IPS-18a (cell line): ENCODE measurements at regions not wholly inside any gene's neighbourhood (a gene's known extent, or its start where the extent isn't known, plus 50 kb on each side); places are given as distances from the start of the nearest gene placed in this dataset.

Experiments
- H3K27ac ChIP-seq: one replicate; pipeline ENCODE4 v1.5.1; 2013; ENCODE audit warnings: low read length
- H3K27me3 ChIP-seq: one replicate; pipeline ENCODE4 v1.6.1; 2013; ENCODE audit warnings: mild to moderate bottlenecking, low read length; ENCODE audit not compliant: control insufficient read depth, insufficient read depth
- H3K36me3 ChIP-seq: one replicate; pipeline ENCODE4 v1.6.1; 2013; ENCODE audit warnings: low read depth, low read length; ENCODE audit not compliant: control insufficient read depth
- H3K4me1 ChIP-seq: one replicate; pipeline ENCODE4 v1.6.1; 2013; ENCODE audit warnings: low read depth, low read length; ENCODE audit not compliant: control insufficient read depth
- H3K4me3 ChIP-seq: one replicate; pipeline ENCODE4 v1.5.1; 2013; ENCODE audit warnings: low read length
- H3K9ac ChIP-seq: one replicate; pipeline ENCODE4 v1.6.1; 2013; ENCODE audit warnings: mild to moderate bottlenecking, low read length, moderate library complexity
- H3K9me3 ChIP-seq: one replicate; pipeline ENCODE4 v1.6.1; 2013; ENCODE audit warnings: low read depth, low read length; ENCODE audit not compliant: control insufficient read depth

DNA sequence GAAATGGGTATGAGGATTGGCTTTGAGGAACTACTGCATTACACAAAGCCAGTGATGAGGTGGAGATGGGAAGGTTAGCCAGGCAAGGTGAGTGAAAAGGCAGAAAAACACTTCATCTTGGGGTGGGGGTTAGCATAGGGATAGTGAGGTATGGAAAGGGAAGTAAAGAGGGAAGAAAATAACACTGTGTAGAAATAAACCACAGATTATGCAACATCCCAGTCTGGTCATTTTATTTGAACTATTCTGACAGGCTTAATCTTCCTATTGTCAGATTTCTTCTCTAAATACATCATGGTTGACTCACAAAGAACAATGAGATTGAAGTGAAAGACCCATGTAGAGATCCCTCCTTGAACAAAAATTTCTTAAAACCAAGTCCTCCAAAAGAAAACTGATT is 640.2 kb downstream of the PTPRC start:
- Histone ChIP-seq H3K36me3 (no peaks in the 10 kb centered on the region), H3K4me3 (no peak overlapping the region), H3K9ac (no peak overlapping the region), H3K9me3 (no peaks in the 10 kb centered on the region), H3K27me3 (no peaks in the 10 kb centered on the region), H3K4me1 (no peaks in the 10 kb centered on the region), H3K27ac (no peak overlapping the region)

DNA sequence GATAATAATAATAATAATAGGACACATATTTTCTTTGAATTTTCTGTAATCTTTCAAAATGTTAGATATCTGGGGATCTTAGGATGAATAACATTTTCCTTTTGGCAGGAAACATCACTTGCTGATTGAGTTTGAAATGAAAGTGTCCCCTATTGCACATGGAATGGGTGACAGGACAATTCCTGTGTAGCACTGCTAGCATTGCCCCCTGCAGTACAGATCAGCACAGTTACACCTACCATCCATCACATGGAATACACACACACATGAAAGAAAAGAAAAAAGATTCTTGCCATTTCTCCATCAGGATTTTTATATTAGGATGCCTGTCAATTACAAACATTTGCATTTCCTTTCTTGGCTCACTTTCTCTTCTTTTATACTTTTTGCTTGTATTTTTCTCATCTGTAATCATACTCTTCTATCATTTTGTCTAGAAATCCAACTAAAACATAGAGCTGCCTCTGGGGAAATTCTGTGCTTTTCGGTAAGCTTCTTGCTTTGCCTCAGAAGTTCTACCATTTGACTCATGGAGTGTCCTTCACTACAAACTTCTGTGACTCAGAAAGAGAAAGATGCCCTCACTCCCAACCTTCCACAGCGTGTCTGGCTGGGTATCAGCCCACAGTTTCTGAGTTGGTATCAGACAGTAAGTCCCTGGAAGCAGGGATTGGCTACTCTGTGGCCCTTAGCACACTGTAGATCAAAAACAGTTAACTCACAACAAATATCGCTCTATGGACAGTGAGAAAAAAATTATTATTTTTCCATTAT is 641.2 kb downstream of the PTPRC start:
- H3K27me3 ChIP-seq, result no peaks in the 10 kb centered on the region
- H3K9me3 ChIP-seq, result no peaks in the 10 kb centered on the region
- no peak overlapping the region for H3K27ac ChIP-seq
- no peaks in the 10 kb centered on the region for H3K36me3 ChIP-seq
- H3K4me1 ChIP-seq, result no peaks in the 10 kb centered on the region
- no peak overlapping the region for H3K9ac ChIP-seq
- H3K4me3 ChIP-seq, result no peak overlapping the region

DNA sequence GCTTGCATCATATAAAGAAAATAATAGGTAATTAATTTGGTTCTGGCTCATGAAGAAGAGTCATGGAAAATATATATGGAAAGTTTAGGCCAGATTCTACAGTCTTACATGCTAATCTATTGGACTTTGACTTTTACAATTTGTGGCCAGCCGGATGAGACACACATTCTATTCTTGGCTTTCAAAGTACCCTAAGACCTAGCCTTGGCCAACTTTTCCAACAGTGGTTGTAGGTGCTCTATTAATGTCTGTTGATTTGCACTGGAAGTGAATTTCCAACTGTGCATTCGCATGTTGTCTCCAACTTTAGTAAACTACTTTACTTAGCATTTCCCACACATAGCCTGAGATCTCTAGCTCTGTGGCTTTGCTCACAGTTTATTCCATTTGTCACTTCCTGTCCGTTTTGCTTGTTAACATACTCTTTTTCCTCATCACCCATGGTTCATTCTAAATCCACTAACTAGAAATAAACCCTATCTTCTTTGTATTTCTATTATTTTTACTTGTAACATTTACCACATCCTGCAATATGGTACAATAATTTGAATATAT is 644.0 kb downstream of the PTPRC start:
- no peak overlapping the region for H3K9ac ChIP-seq
- H3K36me3 ChIP-seq, result no peaks in the 10 kb centered on the region

GRCh38 chr1:199283794-199284193 is 645.0 kb downstream of the PTPRC start:
- H3K4me1 ChIP-seq, result no peaks in the 10 kb centered on the region
- H3K27me3 ChIP-seq, result no peaks in the 10 kb centered on the region
- H3K9ac ChIP-seq, result no peak overlapping the region
- H3K36me3 ChIP-seq, result no peaks in the 10 kb centered on the region
- no peaks in the 10 kb centered on the region for H3K9me3 ChIP-seq
- H3K4me3 ChIP-seq, result no peak overlapping the region
- no peak overlapping the region for H3K27ac ChIP-seq

More for the DNA sequence above, 644.0 kb downstream of the PTPRC start:
- Histone ChIP-seq H3K9me3 (no peaks in the 10 kb centered on the region), H3K4me3 (no peak overlapping the region), H3K27me3 (no peaks in the 10 kb centered on the region), H3K27ac (no peak overlapping the region), H3K4me1 (no peaks in the 10 kb centered on the region)

GRCh38 chr1:199287206-199287605 is 648.4 kb downstream of the PTPRC start:
- H3K27me3 ChIP-seq, result no peaks in the 10 kb centered on the region
- no peaks in the 10 kb centered on the region for H3K4me1 ChIP-seq
- H3K36me3 ChIP-seq, result no peaks in the 10 kb centered on the region
- H3K4me3 ChIP-seq, result no peak overlapping the region
- no peak overlapping the region for H3K27ac ChIP-seq
- H3K9ac ChIP-seq, result no peak overlapping the region
- H3K9me3 ChIP-seq, result no peaks in the 10 kb centered on the region

- Histone ChIP-seq H3K9ac (no peak overlapping the region), H3K27ac (no peak overlapping the region), H3K4me1 (no peaks in the 10 kb centered on the region), H3K36me3 (no peaks in the 10 kb centered on the region), H3K4me3 (no peak overlapping the region), H3K27me3 (no peaks in the 10 kb centered on the region), H3K9me3 (no peaks in the 10 kb centered on the region)
These were observed 648.8 kb downstream of the PTPRC start for GRCh38 chr1:199287647-199288046.

DNA sequence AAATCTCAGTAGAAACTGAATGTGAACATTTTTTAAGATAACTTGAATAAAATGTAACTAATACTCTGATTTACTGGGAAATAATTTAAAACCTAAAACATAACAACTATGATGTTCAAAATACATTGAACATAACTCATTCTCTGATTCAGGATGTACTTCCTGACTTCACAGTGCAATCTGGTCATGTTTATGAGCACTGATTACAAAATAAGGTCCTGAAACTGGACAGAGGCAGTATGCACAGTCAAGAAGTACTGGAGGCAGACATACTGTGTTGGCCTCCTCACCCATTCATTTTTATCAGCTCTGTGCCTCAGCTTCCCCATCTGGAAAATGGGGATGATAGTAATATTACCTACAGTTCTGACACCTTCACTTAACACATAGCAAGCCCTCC is 651.3 kb downstream of the PTPRC start:
- Histone ChIP-seq H3K4me3 (no peak overlapping the region), H3K9me3 (no peaks in the 10 kb centered on the region), H3K27ac (no peak overlapping the region), H3K27me3 (no peaks in the 10 kb centered on the region), H3K36me3 (no peaks in the 10 kb centered on the region), H3K4me1 (no peaks in the 10 kb centered on the region), H3K9ac (no peak overlapping the region)

- H3K27me3 ChIP-seq, result no peaks in the 10 kb centered on the region
- H3K4me3 ChIP-seq, result no peak overlapping the region
- no peaks in the 10 kb centered on the region for H3K9me3 ChIP-seq
- H3K9ac ChIP-seq, result no peak overlapping the region
- H3K4me1 ChIP-seq, result no peaks in the 10 kb centered on the region
- H3K27ac ChIP-seq, result no peak overlapping the region
- H3K36me3 ChIP-seq, result no peaks in the 10 kb centered on the region
These were observed 652.3 kb downstream of the PTPRC start for GRCh38 chr1:199291022-199291740.

DNA sequence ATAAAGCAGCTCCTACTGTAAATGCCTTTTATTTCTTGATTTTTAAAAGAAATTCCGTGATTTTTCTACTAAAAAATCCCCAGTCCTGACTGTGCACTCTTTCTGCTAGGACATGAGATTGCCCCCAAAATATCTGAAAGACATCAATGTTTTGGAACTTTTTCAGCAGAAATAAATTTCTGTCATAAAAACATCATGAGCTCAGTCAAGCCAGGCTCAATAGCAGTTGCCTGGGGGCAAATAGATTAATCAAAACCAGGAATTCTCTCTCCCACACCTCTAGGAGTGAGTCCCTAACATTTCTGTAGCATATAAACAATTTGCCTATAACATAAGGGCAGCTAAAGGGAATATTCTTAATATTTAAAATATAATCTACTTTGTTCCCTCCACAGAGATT is 654.1 kb downstream of the PTPRC start:
- Histone ChIP-seq H3K27ac (no peak overlapping the region), H3K27me3 (no peaks in the 10 kb centered on the region), H3K36me3 (no peaks in the 10 kb centered on the region), H3K4me1 (no peaks in the 10 kb centered on the region), H3K9ac (no peak overlapping the region), H3K9me3 (no peaks in the 10 kb centered on the region), H3K4me3 (no peak overlapping the region)

DNA sequence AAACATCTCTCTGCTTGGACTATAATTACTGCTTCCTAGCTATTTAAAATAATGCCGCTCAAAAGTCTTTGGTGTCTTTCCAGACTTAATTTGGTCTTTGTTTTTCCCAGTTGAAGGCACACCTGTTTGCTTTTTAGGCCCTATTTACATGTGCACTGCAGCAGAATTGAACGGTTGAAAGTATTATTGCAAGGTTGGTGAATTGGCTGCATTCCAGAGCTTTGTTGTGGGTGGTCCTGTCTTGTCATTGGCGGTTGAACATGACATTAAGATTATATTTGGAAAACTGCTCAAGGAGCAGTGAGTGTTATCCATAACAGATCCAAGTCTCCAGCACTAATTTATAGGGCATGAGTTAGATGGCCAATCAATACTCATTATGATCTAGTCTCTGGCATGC is 656.3 kb downstream of the PTPRC start:
- no peak overlapping the region for H3K4me3 ChIP-seq
- H3K27ac ChIP-seq, result no peak overlapping the region
- H3K27me3 ChIP-seq, result no peaks in the 10 kb centered on the region
- no peaks in the 10 kb centered on the region for H3K4me1 ChIP-seq
- no peaks in the 10 kb centered on the region for H3K36me3 ChIP-seq
- H3K9ac ChIP-seq, result no peak overlapping the region
- no peaks in the 10 kb centered on the region for H3K9me3 ChIP-seq

DNA sequence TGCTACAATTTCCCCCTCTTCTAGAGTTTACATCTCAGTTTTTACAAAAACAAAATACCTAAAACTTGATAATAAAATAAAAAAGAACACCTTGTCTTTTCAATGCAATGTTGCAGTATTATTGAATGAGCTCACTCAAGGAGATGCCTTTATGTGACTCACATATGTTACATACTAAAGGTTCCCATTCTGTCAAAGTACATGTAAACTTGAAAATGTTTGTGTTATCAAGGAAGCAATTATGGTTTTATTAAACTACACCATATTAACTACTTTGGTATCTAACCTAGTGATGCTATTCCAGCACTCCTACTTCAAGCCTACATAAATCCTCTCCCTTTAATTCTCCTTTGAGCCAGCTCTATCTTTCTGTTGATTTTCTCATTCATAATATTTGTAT is 658.3 kb downstream of the PTPRC start:
- no peak overlapping the region for H3K4me3 ChIP-seq
- no peak overlapping the region for H3K27ac ChIP-seq
- no peaks in the 10 kb centered on the region for H3K4me1 ChIP-seq
- H3K36me3 ChIP-seq, result no peaks in the 10 kb centered on the region
- no peaks in the 10 kb centered on the region for H3K9me3 ChIP-seq
- H3K27me3 ChIP-seq, result no peaks in the 10 kb centered on the region
- H3K9ac ChIP-seq, result no peak overlapping the region

DNA sequence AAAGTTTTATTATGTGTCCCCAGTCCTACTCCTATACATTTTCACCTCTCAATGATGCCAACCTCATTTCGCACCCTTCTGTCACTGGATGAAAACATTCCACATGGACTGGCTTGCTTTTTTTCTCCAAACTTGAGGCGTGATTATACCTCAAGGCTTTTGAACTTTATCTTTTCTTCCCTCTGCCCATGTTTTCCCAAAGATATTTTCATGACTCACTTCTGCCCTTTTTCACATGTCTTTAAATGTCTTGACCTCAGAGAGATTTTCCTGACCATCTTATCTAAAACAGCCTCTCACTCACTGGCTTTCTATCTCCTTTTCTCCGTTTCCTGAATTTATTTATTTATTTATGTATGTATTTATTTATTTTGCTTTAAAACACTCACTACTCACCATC is 659.0 kb downstream of the PTPRC start:
- Histone ChIP-seq H3K27me3 (no peaks in the 10 kb centered on the region), H3K27ac (no peak overlapping the region), H3K36me3 (no peaks in the 10 kb centered on the region), H3K4me1 (no peaks in the 10 kb centered on the region), H3K9me3 (no peaks in the 10 kb centered on the region), H3K4me3 (no peak overlapping the region), H3K9ac (no peak overlapping the region)
